PC-9 (cell line): ENCODE measurements at regions not wholly inside any gene's neighbourhood (a gene's known extent, or its start where the extent isn't known, plus 50 kb on each side); places are given as distances from the start of the nearest gene placed in this dataset.
"Not testable (repeated sequence)": the region's sequence is repeated elsewhere in the genome, so short reads cannot be mapped to it uniquely, and the experiment has no call there.

ENCODE experiments used
- BruUV-seq: library from RNA; stranded (reverse); fragments of 400-500 nt; replicated peaks from 2 replicates; lab custom pipeline; 2021; lab: Mats Ljungman, UMichigan
- CTCF ChIA-PET: fragments of 300-600 bp; sonication (Branson Sonifier 250); formaldehyde crosslinking; loops from one replicate; lab custom pipeline; 2022; ENCODE audit warnings: antibody characterized with exemption; lab: Charles Lee
- POLR2A ChIA-PET: fragments of 300-600 bp; sonication (Branson Sonifier 250); formaldehyde crosslinking; loops from one replicate; lab custom pipeline; 2022; ENCODE audit warnings: antibody characterized with exemption; ENCODE audit not compliant: unreplicated experiment; lab: Charles Lee
- DNase-seq, 2 experiments: peaks; one replicate each; pipeline versions ENCODE4 v3.0.0 to v3.0.0-alpha.2; 2015 to 2022; ENCODE audit warnings: mixed read lengths in 1 of 2
- H2AFZ ChIP-seq: fragments of 200-600 bp; sonication (generic); 2 replicates; pipeline ENCODE4 v1.8.1; 2017; ENCODE audit warnings: antibody characterized with exemption
- H3F3A ChIP-seq: fragments of 200-600 bp; sonication (generic); 2 replicates; pipeline ENCODE4 v1.8.1; 2017; ENCODE audit warnings: antibody characterized with exemption, mild to moderate bottlenecking, low read depth; ENCODE audit not compliant: insufficient read depth
- H3K27ac ChIP-seq: fragments of 200-600 bp; sonication (generic); 2 replicates; pipeline ENCODE4 v1.6.1; 2016; ENCODE audit warnings: mixed run types
- H3K27me3 ChIP-seq: fragments of 200-600 bp; sonication (generic); 2 replicates; pipeline ENCODE4 v1.6.1; 2016; ENCODE audit warnings: low read depth, mixed run types; ENCODE audit not compliant: insufficient read depth
- H3K36me3 ChIP-seq: fragments of 200-600 bp; sonication (generic); 2 replicates; pipeline ENCODE4 v1.6.1; 2016; ENCODE audit warnings: low read depth, mixed run types
- H3K4me1 ChIP-seq: fragments of 200-600 bp; sonication (generic); replicated peaks from 2 replicates; pipeline ENCODE4 v1.6.1; 2016; ENCODE audit warnings: mixed run types; ENCODE audit not compliant: insufficient read depth
- H3K4me2 ChIP-seq: fragments of 200-600 bp; sonication (generic); 2 replicates; pipeline ENCODE4 v1.6.1; 2017; ENCODE audit warnings: mixed run types
- H3K4me3 ChIP-seq: fragments of 200-600 bp; sonication (generic); 2 replicates; pipeline ENCODE4 v1.6.1; 2016; ENCODE audit warnings: mixed run types
- H3K79me2 ChIP-seq: fragments of 200-600 bp; sonication (generic); 2 replicates; pipeline ENCODE4 v1.6.1; 2017; ENCODE audit warnings: low read depth, mixed run types
- H3K9me2 ChIP-seq: fragments of 200-600 bp; sonication (generic); 2 replicates; pipeline ENCODE4 v1.8.1; 2017; ENCODE audit warnings: mild to moderate bottlenecking; ENCODE audit not compliant: insufficient read depth
- H3K9me3 ChIP-seq: fragments of 200-600 bp; sonication (generic); 2 replicates; pipeline ENCODE4 v1.8.1; 2016; ENCODE audit warnings: low read depth; ENCODE audit not compliant: insufficient read depth
- H4K20me1 ChIP-seq: fragments of 200-600 bp; sonication (generic); 2 replicates; pipeline ENCODE4 v1.8.1; 2017; ENCODE audit not compliant: insufficient read depth
- EZH2 ChIP-seq: fragments of 200-600 bp; sonication (generic); IDR thresholded peaks from 2 replicates; pipeline ENCODE4 v1.8.0; 2017; ENCODE audit warnings: antibody characterized with exemption, low read depth
- intact Hi-C: fragments of 100-400 bp; cut with micrococcal nuclease; formaldehyde crosslinking; loops from one replicate; pipeline ENCODE4 v1.10.0; 2022; ENCODE audit not compliant: unreplicated experiment
- TF ChIP-seq, protein P1 (sequence below): fragments of 200-600 bp; sonication (generic); conservative IDR thresholded peaks from 2 replicates; pipeline ENCODE4 v1.6.1; 2017; ENCODE audit warnings: mixed run types, antibody characterized with exemption, mild to moderate bottlenecking, moderate library complexity

DNA sequence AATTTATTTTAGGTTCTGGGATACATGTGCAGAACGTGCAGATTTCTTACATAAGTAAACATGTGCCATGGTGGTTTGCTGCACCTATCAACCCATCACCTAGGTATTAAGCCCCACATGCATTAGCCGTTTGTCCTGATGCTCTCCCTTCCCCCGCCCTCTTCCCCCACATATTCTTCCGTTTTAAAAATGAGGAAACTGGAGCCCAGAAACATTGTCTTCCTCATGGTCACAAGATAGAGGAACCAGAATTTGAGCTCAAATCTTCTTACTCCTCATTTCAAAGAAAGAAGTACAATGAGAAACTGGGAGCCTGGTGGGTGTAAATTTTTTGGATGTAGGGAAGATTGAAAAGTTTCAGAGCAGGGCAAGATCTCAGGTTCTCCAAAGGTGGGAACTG, 56.1 kb upstream of the USP3 start:
- H3K27ac ChIP-seq: no peak overlapping the region
- H3K4me2 ChIP-seq: no peak overlapping the region
- H3K36me3 ChIP-seq: no peaks in the 10 kb centered on the region
- H4K20me1 ChIP-seq: no peaks in the 10 kb centered on the region
- ChIA-PET POLR2A (interaction anchor here (0.6 kb wide), 1 partner anchor 1610 kb away, joined by 4 read pairs; no protein-coding TSS in a partner anchor), CTCF (no interaction called here)
- DNase-seq: no peak
- intact Hi-C loops: no loop called here
- no TSS peak for BruUV-seq
- H2AFZ ChIP-seq: no peak overlapping the region
- H3K79me2 ChIP-seq: no peaks in the 10 kb centered on the region
- H3K4me3 ChIP-seq: no peak overlapping the region
- H3K9me2 ChIP-seq: no peaks in the 10 kb centered on the region
- H3K27me3 ChIP-seq: no peaks in the 10 kb centered on the region
- no peaks in the 10 kb centered on the region for H3K9me3 ChIP-seq
- H3K4me1 ChIP-seq: no peaks in the 10 kb centered on the region
- H3F3A ChIP-seq: no peaks in the 10 kb centered on the region
- TF ChIP-seq, protein P1, sequence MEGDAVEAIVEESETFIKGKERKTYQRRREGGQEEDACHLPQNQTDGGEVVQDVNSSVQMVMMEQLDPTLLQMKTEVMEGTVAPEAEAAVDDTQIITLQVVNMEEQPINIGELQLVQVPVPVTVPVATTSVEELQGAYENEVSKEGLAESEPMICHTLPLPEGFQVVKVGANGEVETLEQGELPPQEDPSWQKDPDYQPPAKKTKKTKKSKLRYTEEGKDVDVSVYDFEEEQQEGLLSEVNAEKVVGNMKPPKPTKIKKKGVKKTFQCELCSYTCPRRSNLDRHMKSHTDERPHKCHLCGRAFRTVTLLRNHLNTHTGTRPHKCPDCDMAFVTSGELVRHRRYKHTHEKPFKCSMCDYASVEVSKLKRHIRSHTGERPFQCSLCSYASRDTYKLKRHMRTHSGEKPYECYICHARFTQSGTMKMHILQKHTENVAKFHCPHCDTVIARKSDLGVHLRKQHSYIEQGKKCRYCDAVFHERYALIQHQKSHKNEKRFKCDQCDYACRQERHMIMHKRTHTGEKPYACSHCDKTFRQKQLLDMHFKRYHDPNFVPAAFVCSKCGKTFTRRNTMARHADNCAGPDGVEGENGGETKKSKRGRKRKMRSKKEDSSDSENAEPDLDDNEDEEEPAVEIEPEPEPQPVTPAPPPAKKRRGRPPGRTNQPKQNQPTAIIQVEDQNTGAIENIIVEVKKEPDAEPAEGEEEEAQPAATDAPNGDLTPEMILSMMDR: no peak
- TF ChIP-seq EZH2: no peak

DNA sequence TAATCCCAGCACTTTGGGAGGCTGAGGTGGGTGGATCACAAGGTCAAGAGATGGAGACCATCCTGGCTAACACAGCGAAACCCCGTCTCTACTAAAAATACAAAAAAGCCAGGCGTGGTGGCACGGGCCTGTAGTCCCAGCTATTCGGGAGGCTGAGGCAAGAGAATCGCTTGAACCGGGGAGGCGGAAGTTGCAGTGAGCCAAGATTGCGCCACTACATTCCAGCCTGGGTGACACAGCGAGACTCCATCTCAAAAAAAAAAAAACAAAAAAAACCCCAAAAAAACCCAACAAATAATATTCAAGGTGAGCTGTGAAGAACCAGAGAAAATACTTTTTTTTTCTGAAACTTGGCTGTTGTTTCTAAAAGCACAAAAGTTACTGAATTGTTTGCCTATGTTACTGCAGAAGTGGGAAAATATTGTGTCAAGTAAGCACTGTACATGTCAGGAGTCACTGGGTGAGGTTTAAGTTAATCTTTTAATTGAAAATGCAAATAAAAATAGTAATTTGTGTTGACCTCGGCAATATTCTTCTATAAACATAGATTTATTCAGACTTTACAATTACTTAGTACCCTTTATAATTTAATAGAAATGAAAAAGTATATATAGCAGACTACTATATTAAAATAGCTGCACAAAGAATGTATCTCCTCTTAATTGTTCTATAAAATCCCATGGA, 55.4 kb upstream of the USP3 start:
- H3K9me3 ChIP-seq, intact Hi-C loops, H2AFZ ChIP-seq, DNase-seq, H3K79me2 ChIP-seq, H3K36me3 ChIP-seq, H3K4me2 ChIP-seq, H3K9me2 ChIP-seq, BruUV-seq, H3K4me1 ChIP-seq, H4K20me1 ChIP-seq, H3K27ac ChIP-seq, H3K27me3 ChIP-seq, H3K4me3 ChIP-seq, H3F3A ChIP-seq: not testable (repeated sequence)
- POLR2A ChIA-PET: interaction anchor here (0.6 kb wide), 1 partner anchor 1611 kb away, joined by 4 read pairs; no protein-coding TSS in a partner anchor
- CTCF ChIA-PET: interaction anchor here (0.6 kb wide), 1 partner anchor 10 kb away, joined by 4 read pairs; no protein-coding TSS in a partner anchor

DNA sequence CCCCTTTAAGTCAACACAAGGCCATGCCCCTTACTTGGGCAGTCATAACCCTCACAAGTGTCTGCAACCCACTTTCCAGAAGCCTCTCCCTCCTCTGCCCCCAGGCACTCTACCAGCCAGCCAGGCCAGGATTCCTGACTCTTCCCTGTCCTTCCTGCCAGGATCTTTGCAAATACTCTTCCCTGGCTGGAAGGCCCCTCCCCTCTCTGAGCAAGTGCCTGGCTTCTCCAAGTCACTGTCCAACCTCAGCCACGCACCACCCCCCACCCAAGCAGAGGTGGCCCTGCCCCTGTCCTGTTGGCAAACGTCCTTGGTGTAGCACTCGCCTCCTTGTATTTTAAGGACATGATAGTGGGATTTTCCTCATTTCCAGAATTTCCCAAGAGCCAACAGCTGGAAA, 54.7 kb upstream of the USP3 start:
- Histone ChIP-seq H4K20me1 (no peaks in the 10 kb centered on the region), H3K4me2 (no peak overlapping the region), H3K27me3 (no peaks in the 10 kb centered on the region), H3F3A (no peaks in the 10 kb centered on the region), H3K27ac (no peak overlapping the region), H3K4me3 (no peak overlapping the region), H3K79me2 (no peaks in the 10 kb centered on the region), H3K4me1 (no peaks in the 10 kb centered on the region), H3K9me3 (no peaks in the 10 kb centered on the region), H3K9me2 (no peaks in the 10 kb centered on the region), H3K36me3 (no peaks in the 10 kb centered on the region), H2AFZ (no peak overlapping the region)
- BruUV-seq: no TSS peak
- intact Hi-C loops: no loop called here
- CTCF ChIA-PET: interaction anchor here (0.6 kb wide), 1 partner anchor 10 kb away, joined by 4 read pairs; no protein-coding TSS in a partner anchor
- no peak for DNase-seq
- POLR2A ChIA-PET: interaction anchor here (0.6 kb wide), 1 partner anchor 455 kb away, joined by 3 read pairs; no protein-coding TSS in a partner anchor
- no peak for TF ChIP-seq EZH2
- TF ChIP-seq, protein P1: no peak
